Central memory CD8-positive, alpha-beta T cell (primary cell): ENCODE measurements at regions not wholly inside any gene's neighbourhood (a gene's known extent, or its start where the extent isn't known, plus 50 kb on each side); places are given as distances from the start of the nearest gene placed in this dataset.

Source experiments
- ATAC-seq: fragments of 150-1000 bp; cut with Tn5 transposase; replicated peaks from 2 replicates; pipeline ENCODE4 v1.10.0; 2022; ENCODE audit warnings: mild to moderate bottlenecking, moderate FRiP score, moderate number of reproducible peaks; ENCODE audit not compliant: poor library complexity, severe bottlenecking; ENCODE audit errors: extremely low read depth
- DNase-seq, 2 donors: peaks; one replicate each; pipeline ENCODE4 v3.0.0; 2021; ENCODE audit warnings: low spot score in 2 of 2
- H3K27ac Mint-ChIP-seq: one replicate; pipeline ENCODE4 v1.8.0; 2022; ENCODE audit warnings: low read depth, mild to moderate bottlenecking, moderate library complexity, mixed read lengths
- H3K27me3 Mint-ChIP-seq: one replicate; pipeline ENCODE4 v1.8.0; 2022; ENCODE audit warnings: mixed read lengths
- H3K36me3 Mint-ChIP-seq: one replicate; pipeline ENCODE4 v1.8.0; 2022; ENCODE audit warnings: mild to moderate bottlenecking, moderate library complexity, mixed read lengths; ENCODE audit not compliant: insufficient read depth
- H3K4me1 Mint-ChIP-seq: one replicate; pipeline ENCODE4 v1.8.0; 2022; ENCODE audit warnings: mixed read lengths
- H3K4me3 Mint-ChIP-seq: one replicate; pipeline ENCODE4 v1.8.0; 2022; ENCODE audit warnings: mild to moderate bottlenecking, moderate library complexity, mixed read lengths
- H3K9me3 Mint-ChIP-seq: one replicate; pipeline ENCODE4 v1.8.0; 2022; ENCODE audit warnings: mixed read lengths

DNA sequence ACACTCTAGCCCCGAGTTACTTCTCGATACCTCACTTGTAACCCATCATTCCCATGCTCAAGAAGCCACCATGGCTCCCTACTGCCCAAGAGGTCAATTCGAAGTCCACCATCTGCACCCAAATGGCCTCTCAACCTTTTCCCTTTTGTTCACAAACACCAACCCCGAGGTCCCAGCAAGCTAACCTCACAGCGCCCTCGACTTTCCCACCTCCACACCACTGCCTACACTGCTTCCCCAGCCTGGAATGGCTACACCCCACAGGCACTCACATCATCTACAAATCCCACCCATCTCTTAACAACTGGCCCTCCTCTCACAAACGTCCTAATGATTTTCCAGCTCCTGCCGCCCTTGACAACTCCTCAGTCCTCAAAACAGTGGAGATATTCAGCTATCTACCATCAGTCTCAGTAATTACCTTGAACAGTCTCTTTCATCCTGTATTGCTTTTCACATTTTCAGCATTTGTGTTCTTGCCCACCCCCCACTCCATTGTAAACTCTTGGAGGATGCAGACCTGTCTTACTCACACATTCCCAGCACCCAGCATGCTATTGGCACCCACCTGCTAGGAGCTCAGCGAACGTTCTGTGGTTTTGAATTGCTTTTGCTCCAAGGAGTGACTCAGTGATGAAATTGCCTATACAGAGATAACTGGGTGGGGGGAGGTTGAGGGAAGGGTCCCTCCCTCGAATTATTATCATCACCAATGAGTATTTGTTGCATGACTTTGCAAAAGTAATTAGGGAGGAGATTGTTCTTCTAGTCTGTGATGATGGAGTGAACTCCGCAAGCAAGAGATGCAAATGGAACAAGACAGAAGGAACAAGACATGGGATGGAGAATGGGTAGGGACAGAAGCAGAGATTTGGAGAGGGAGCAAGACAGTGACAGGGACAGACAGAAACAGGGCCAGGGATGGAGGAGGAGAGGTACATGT, 106.8 kb downstream of the CYP26B1 start:
- no peak for ATAC-seq
- Mint-ChIP-seq H3K9me3 (peaks cover 6% of the 10 kb centered on the region), H3K4me3 (no peak overlapping the region), H3K36me3 (no peaks in the 10 kb centered on the region), H3K27ac (no peak overlapping the region), H3K27me3 (peaks cover 13% of the 10 kb centered on the region), H3K4me1 (no peaks in the 10 kb centered on the region)
- no peak for DNase-seq

- no peaks in the 10 kb centered on the region for H3K9me3 Mint-ChIP-seq
- H3K4me1 Mint-ChIP-seq = no peaks in the 10 kb centered on the region
- no peak for ATAC-seq
- no peaks in the 10 kb centered on the region for H3K36me3 Mint-ChIP-seq
- H3K4me3 Mint-ChIP-seq = no peak overlapping the region
- DNase-seq = no peak
- H3K27ac Mint-ChIP-seq = no peak overlapping the region
- H3K27me3 Mint-ChIP-seq = peaks cover 22% of the 10 kb centered on the region
These were observed 109.1 kb downstream of the CYP26B1 start for GRCh38 chr2:72038524-72038923.

DNA sequence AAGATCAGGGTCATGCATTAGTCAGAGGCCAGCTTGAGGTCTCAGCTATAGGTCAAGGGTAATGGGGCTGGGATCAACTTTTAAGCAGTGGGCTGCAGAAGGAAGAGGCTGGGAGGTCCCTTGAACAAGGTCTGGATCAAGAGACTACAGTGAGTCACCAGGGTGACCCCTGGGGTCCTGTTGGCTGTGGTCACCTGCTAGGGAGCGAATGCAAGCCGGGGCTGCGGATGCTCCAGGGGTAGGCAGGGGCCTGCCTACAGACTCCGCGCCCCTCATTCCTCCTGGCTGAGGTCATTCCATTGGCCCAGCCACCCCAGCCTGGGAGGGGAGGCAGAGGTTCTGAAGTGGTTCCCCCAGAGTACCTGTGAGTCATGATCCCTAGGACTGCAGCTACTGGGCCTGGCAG, 110.4 kb downstream of the CYP26B1 start:
- Mint-ChIP-seq H3K4me3 (no peak overlapping the region), H3K9me3 (no peaks in the 10 kb centered on the region), H3K4me1 (no peaks in the 10 kb centered on the region), H3K36me3 (no peaks in the 10 kb centered on the region), H3K27ac (no peak overlapping the region), H3K27me3 (peaks cover 31% of the 10 kb centered on the region)
- no peak for DNase-seq
- no peak for ATAC-seq

DNA sequence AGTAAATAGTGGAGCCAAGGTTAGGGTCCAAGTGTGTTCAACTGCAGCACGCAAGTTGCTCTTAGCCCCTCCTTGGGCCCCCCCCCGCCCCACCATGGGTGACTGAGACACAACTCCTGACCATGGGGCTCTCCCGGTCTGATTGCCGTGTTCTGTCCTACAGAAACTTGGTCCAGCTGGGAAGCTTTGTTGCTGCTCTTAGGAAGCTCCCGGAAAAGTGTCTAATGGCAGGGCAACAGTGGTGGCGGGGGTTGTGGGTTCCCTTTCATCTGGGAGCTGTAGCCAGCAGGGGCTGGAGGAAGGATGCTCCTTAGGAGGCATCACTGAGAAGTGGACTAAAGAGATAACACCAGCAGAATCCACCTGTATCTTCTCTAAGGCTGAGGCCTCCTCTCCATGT, 111.1 kb downstream of the CYP26B1 start:
- Mint-ChIP-seq H3K27me3 (peaks cover 31% of the 10 kb centered on the region), H3K36me3 (no peaks in the 10 kb centered on the region), H3K4me3 (no peak overlapping the region), H3K4me1 (no peaks in the 10 kb centered on the region), H3K9me3 (no peaks in the 10 kb centered on the region), H3K27ac (no peak overlapping the region)
- ATAC-seq (no peak), DNase-seq (no peak)

- no peaks in the 10 kb centered on the region for H3K4me1 Mint-ChIP-seq
- no peak overlapping the region for H3K27ac Mint-ChIP-seq
- no peak for ATAC-seq
- H3K4me3 Mint-ChIP-seq = no peak overlapping the region
- H3K36me3 Mint-ChIP-seq = no peaks in the 10 kb centered on the region
- H3K9me3 Mint-ChIP-seq = no peaks in the 10 kb centered on the region
- H3K27me3 Mint-ChIP-seq = peaks cover 29% of the 10 kb centered on the region
- no peak for DNase-seq
These were observed 111.5 kb downstream of the CYP26B1 start for GRCh38 chr2:72036173-72036545.

GRCh38 chr2:72035518-72036172, 112.0 kb downstream of the CYP26B1 start:
- DNase-seq (no peak), ATAC-seq (no peak)
- no peaks in the 10 kb centered on the region for H3K36me3 Mint-ChIP-seq
- no peaks in the 10 kb centered on the region for H3K9me3 Mint-ChIP-seq
- no peak overlapping the region for H3K27ac Mint-ChIP-seq
- H3K4me3 Mint-ChIP-seq = no peak overlapping the region
- peaks cover 24% of the 10 kb centered on the region for H3K27me3 Mint-ChIP-seq
- H3K4me1 Mint-ChIP-seq = no peaks in the 10 kb centered on the region

DNA sequence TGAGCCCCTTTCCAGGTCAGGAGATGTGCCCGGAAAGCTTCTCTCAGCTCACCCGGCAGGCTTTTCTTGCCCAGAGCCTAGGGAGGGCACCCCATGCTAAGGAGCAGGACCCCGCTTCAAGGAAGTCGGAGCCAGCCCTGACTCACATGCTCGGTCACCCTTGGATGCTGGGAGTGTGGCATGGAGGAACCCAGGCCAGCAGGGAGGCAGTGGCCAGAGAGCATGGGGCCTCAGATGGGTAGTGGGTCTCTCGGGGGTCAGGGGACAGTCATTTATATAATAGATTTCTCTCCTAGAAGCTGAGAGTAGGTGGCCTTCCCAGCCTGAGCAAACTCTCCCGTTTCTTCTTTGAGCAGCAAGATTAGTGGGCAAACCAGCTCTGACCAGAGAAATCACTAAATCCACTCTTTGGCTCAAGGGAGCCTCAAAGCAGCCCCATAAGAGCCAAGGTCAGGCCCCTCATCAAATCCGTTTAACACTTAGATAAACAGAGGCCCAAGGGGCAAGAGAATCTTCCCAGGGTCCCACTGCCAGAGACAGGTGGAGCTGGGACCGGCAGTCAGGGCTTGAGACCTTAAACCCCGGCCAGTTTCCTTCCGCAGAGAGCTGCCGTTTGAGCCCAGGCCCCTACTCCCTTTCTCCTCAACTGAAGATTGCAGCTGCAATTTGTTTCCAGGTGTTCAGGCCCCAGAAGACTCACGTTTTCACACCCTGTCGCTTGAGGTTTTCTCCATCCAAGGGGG, 113.1 kb downstream of the CYP26B1 start:
- H3K9me3 Mint-ChIP-seq = no peaks in the 10 kb centered on the region

DNA sequence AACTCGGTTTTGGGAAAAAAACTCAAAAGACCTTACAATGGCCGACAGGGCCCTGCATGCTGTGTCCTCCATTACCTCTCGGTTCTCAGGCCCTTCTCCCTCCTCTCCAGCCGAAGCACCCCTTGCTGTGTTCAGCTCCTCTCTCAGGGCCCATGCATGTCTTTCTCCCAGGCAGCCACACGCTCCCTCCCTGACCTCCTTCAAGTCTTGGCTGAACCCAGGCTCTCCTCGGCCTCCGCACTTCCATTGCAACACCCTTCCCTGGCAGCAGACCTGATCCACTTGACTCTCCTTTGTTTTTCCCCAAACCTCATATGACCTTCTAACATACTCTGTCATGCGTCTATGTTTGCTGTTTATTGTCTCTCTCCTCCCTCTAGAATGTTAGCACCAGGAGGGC, 114.0 kb downstream of the CYP26B1 start:
- Mint-ChIP-seq H3K4me3 (no peak overlapping the region), H3K27ac (no peak overlapping the region), H3K27me3 (peaks cover 26% of the 10 kb centered on the region), H3K36me3 (no peaks in the 10 kb centered on the region), H3K4me1 (no peaks in the 10 kb centered on the region), H3K9me3 (no peaks in the 10 kb centered on the region)
- no peak for ATAC-seq
- no peak for DNase-seq

More for the DNA sequence above, 113.1 kb downstream of the CYP26B1 start:
- DNase-seq (no peak), ATAC-seq (no peak)
- Mint-ChIP-seq H3K4me1 (no peaks in the 10 kb centered on the region), H3K4me3 (no peak overlapping the region), H3K36me3 (no peaks in the 10 kb centered on the region), H3K27me3 (peaks cover 21% of the 10 kb centered on the region), H3K27ac (no peak overlapping the region)

GRCh38 chr2:72032481-72033041, 115.1 kb downstream of the CYP26B1 start:
- Mint-ChIP-seq H3K27me3 (peaks cover 31% of the 10 kb centered on the region), H3K36me3 (no peaks in the 10 kb centered on the region), H3K9me3 (no peaks in the 10 kb centered on the region), H3K27ac (no peak overlapping the region), H3K4me1 (no peaks in the 10 kb centered on the region), H3K4me3 (no peak overlapping the region)
- ATAC-seq = no peak
- DNase-seq = no peak

DNA sequence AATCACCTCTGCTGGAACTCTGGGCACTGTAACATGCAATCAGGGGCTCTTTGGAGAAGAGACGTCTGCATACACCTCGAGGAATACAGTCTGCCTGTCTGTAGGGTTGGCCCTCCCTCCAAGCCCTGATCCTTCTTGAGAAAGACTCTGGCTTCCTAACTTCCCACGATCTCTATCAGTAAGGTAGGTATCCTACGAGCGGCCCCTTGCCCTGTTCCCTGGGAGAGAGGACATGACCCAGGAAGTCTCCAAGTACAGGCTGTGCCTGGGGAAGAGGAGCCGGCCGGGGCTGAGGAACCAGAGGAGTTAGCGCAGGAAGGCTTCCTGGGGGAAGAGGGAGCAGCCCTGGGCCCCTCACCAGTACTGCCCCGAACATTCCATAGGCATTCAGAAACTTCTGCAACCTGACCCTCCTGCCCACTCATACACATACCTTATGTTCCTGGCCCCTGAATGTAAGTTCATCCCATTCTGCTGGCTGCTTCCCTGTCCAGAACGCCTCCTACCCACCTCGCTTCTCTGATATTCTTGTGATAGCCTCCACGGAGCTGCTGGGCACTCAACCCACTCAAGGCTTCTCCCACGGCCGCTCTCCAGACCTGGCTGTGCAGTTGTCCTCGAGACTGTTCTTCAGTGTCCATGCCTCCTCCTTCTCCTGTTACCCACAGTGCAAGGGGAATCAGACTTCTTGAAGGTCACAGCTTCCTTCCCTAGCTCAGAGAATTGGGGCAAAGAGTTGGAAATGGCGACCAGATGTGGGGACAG, 116.1 kb downstream of the CYP26B1 start:
- no peak for ATAC-seq
- H3K4me3 Mint-ChIP-seq = no peak overlapping the region

GRCh38 chr2:72028996-72029395, 118.7 kb downstream of the CYP26B1 start:
- Mint-ChIP-seq H3K36me3 (no peaks in the 10 kb centered on the region), H3K4me1 (no peaks in the 10 kb centered on the region), H3K27ac (no peak overlapping the region), H3K4me3 (no peak overlapping the region), H3K9me3 (no peaks in the 10 kb centered on the region), H3K27me3 (peaks cover 37% of the 10 kb centered on the region)
- no peak for DNase-seq
- no peak for ATAC-seq

More for the DNA sequence above, 116.1 kb downstream of the CYP26B1 start:
- no peaks in the 10 kb centered on the region for H3K4me1 Mint-ChIP-seq
- no peaks in the 10 kb centered on the region for H3K36me3 Mint-ChIP-seq
- H3K27me3 Mint-ChIP-seq = peaks cover 31% of the 10 kb centered on the region
- H3K9me3 Mint-ChIP-seq = no peaks in the 10 kb centered on the region
- H3K27ac Mint-ChIP-seq = no peak overlapping the region
- DNase-seq = no peak
